GM19240 (cell line): ENCODE measurements at regions not wholly inside any gene's neighbourhood (a gene's known extent, or its start where the extent isn't known, plus 50 kb on each side); places are given as distances from the start of the nearest gene placed in this dataset.
A peak's percentile ranks its signal among the peaks of the same experiment; 100 is the strongest.

Experiments used
- DNase-seq: peaks from one replicate; pipeline ENCODE4 v3.0.0; 2011; ENCODE audit warnings: low spot score; ENCODE audit not compliant: insufficient read length

DNA sequence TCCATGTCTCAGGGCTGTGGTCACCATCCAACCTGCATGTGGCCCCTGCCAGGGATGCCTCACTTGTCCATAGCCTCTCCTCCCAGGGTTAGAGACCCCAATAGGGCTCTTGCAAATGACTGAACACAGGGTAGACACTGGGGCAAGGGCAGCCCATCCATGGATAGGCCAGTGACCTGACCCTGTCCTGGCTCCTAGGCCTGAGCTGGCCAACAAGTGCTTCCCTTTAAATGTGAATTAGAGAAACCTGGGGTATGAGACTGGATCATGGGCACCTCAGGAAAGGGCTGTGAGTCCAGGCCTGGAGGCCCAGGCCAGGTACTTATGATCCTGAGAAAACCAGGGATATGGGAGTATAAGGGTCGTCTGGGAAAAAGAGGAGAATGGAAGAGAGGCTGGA, 64.5 kb downstream of the COPS8 start:
- DNase-seq = no peak

DNA sequence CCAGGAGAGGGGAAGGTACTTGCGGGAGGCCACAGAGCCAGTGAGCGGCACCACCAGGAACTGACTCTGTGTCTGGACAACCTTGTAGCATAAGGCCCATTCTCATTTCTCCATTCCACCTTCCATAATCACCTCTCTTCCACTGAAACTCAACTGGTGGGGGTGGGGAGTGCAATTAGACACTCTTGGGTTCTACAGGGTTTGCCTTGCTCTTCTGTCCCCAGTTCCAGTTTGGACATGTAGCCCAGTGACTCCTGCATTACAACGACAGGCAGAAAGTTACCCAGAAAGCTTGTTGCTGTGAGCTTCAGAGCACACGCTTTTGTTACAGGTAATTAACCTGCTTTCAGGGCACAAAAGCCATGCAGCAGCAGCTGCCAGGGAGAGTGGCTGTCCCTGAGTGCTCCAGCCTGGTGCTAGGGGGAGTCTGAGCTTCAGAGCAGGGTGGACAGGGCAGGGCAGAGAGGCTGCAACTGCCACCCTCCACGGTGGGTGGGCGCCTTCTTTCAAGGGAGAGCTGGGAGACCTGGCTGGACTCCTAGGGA, 65.2 kb downstream of the COPS8 start:
- DNase-seq = no peak

GRCh38 chr2:237152361-237152760, 66.7 kb downstream of the COPS8 start:
- DNase-seq = no peak

DNA sequence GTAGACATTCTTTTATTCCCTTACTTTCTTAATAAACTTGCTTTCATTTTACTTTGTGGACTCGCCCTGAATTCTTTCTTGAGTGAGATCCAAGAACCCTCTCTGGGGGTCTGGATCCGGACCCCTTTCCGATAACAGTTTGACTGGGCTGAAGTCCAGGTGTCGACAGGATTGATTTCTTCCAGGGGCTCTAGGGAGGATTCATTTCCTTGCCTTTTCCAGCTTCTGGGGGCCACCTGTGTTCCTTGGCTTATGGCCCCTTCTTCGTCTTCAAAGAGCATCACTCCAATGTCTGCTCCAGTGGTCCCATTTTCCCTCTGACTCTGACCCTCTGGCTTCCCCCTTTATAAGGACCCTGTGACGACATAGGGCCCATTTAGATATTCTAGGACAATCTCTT, 67.5 kb downstream of the COPS8 start:
- DNase-seq = no peak

DNA sequence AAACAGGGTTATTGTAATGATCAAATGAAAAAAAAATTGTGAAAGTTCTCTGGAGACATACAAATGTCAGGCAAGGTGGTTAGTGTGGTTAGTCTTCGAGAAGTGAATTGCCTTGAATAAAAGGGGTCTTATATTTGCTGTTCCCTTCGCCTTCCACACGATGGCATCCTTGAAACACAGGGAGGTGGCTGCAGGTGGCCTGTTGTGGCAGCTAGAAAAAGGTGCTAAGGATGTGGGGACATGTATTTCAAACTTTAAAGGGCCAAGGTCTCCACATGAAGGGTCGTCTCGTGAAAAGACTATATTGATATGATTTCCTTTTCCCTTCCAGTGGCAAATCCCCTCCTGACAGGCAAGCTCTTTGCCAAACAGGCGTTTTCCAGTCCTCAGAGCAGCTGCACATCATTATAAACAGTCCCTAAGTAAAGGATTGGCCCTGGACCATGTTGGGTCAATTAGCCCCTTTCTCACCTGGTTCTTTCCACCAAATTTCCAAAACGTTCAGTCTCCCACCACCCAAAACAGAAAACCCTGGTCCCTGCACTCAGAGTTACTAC, 68.5 kb downstream of the COPS8 start:
- DNase-seq = peak; percentile 26

DNA sequence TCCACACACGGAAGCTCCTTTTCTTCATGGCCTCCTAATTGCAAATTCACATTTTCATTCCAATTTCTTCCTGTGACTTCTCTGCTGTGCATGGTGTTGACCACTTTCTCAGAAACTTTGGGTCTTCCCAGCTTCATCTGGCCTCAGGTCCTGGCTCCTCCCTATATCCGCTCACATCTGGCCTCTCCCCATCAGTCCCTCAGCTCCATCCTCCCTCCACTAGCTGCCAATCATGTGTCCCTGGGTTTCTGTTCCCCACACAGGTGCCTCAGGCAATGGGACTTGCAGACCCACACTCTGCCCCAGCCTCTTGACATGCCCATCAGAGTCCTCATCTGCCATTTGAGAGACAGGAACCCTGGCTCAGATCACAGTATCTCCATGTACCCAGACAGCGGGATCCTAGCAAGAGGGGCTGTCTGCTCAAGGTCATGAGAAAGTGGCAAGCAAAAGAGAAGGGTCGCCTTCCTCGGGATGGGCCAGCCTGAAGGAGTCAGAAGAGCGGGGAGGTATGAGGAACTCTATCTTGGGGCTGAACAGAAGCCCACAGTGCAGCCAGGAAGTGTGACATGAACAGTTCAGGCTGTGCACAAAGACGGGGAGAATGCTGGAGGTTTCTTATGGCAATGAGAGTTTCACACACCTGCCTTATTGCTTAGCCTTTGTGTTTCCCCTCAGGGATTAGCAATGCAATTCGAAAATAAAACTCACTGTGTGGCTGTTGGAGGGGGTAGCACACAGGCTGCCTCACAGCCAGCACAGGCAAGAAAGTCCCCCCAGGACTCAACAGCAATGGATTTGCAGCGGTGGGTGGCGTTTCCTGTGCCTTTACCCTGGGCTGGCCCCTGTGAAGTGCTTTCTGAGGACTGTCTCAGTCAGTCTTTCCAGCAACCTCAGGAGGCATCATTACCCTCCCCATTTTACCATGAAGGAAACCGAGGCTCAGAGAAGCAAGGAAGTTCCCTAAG, 69.5 kb downstream of the COPS8 start:
- no peak for DNase-seq

DNA sequence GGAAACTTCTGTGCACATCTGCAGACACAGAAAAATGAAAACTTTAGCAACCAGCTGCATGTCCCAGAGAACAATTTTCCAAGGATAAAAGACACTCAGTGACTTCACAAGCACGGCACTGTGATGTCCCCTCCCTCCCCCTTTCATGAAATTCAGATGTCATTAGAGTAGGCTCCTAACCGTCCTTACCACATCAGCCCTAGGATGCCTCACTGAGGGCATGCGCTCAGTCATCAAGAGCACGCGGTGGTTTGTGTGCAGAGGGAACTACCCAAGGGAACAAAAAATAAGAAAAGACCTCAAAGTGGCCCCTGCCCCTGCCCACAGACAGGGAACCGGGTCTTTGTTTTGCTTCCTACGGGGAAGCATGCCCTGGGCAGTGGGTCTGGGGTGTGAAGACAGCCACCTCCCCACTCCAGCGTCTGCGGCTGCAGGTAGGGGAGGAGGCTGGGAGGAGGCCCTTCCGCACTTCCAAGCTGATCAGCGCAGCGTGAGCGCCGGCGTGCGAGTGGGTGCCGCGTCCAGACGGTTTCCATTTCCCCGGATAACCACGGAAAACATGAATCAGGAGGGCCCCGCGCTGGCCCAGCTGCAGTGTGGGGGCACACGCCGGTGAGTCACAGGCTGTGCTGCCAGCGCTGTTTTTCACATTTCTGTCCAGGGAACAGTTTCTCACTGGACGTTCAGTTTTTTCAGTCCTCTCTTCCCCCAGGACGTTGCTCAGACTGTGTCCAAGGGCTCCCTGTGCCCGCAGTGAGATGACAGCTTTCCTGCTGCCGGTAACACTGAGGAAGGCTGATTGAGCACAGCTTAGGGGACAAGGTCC, 70.6 kb downstream of the COPS8 start:
- DNase-seq = no peak

GRCh38 chr2:237156857-237157779, 71.4 kb downstream of the COPS8 start:
- DNase-seq = no peak

GRCh38 chr2:237157780-237158102, 72.1 kb downstream of the COPS8 start:
- no peak for DNase-seq

DNA sequence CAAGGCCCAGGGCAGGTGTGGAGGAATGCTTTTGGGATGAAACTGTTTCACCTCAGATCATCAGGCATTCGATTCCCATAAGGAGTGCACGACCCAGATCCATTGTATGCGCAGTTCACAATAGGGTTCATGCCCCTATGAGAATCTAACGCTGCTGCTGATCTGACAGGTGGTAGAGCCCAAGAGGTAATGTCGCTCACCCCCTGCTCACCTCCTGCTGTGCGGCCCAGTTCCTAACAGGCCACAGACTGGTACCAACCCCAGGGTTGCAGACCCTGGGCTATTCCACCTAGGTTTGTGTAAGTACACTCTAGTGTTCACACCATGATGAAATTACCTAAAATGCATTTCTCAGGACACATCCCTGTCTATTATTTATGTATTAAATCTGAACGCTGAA, 72.5 kb downstream of the COPS8 start:
- DNase-seq = no peak

DNA sequence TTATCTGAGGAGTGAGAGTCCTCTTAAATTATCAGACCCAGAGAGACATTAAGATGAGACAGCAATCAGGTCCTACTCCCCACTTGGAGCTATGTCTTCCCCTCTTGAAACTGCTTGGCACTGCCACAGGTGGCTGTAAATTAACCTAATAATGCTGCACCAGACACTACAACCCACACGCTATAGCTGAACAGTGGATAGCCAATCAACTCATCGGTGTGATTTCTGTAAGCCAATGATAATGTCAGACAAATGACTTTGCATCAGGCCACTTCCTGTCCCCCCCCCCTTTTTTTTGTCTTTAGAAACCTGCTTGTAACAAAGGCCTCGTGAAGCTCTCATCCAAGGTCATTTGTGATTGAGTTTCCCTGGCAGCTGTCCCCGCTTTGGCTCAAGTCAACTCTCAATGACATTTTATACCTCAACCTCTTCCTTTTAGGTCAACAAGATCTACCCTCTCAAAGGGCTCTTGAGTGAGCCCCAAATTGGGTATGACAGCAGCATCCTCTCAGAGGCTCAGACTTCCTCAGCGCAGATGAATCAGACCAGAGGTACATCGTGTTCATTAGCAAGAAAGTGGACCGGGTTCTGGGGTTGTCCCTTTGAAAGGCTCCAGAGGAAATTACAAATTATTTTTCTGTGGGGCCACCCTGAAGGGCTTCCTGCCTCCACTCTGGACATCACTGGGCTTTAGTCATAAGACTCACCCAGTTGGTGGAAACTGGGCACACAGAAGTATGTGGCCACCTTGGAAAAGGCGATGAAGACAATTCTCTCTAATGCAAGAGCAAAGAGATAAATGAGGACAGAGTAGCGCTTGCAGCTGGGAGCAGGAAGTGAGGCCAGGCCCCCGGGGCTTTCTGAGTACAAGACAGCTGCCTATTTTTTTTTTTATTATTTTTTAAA, 73.6 kb downstream of the COPS8 start:
- DNase-seq = no peak

DNA sequence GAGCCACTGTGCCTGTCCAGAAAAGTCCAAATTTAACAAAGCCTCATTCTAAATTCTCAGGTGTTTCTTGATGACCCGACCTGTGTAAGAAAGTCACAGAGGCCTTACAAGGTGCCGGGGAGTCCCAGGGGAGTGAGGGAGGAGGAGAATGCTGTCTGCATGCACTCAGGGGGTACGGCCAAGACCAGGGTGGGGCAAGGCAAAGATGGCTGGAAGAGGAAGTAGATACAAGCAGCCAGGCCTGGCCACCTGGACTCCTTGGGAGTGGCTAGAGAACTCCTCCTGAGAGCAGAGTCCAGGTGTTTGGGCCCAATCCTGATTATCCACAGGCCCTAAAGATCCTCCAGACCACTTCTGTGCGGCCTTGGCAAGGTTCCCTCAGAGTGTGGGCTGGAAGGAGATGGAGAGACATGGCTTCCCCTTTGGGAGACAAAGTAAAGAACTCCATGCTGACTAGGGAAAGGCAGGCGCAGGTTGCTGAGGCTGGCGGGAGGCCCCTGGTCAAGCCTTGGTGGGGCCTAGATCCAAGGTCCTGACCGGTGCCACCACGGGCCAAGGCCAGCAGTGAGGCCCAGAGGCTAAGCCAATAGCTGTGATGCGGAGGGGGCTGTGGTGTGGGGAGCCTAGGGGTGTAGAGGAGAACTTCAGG, 74.7 kb downstream of the COPS8 start:
- no peak for DNase-seq

DNA sequence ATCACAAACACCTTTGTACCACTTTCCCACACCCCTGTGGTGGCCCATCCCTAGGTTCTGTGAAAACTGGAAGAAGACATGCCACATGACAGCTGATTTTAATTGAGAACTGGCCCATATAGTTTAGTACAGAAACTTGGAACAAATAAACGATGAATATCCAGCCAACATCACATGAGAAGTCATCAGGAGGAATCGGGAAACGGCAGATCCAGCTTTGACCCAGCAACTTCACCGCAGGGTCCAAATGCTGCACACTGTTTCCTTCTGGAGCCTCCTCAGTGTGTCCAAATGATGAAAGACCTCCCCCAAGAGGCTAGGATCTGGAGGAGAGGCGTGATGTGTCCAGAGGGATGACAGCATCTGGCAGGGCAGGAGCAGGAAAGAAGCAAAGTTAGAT, 75.5 kb downstream of the COPS8 start:
- no peak for DNase-seq

DNA sequence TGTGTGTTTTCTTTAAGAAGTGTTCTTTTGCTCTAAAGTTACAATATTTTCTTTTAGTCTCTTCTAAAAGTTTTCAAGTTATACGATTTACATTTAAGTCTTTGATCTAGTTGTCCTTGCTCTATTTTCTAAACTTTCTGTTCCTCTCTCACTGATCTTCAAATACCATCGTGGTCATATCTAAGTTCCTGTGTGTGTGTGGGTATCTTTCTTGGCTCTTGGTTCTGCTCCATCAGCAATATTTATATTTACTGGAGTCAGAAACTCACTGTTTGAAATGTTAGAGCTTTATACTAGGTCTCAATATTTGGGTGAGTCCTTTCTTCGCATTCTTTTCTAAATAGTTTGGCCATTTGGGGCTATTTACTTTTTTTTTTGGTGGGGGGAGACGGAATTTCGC, 77.3 kb downstream of the COPS8 start:
- no peak for DNase-seq

- no peak for DNase-seq
Observed at GRCh38 chr2:237164474-237165042, 78.9 kb downstream of the COPS8 start.

- no peak for DNase-seq
Observed at GRCh38 chr2:237165405-237166276, 80.0 kb downstream of the COPS8 start.

- DNase-seq = no peak
Observed at GRCh38 chr2:237167038-237167437, 81.3 kb downstream of the COPS8 start.

DNA sequence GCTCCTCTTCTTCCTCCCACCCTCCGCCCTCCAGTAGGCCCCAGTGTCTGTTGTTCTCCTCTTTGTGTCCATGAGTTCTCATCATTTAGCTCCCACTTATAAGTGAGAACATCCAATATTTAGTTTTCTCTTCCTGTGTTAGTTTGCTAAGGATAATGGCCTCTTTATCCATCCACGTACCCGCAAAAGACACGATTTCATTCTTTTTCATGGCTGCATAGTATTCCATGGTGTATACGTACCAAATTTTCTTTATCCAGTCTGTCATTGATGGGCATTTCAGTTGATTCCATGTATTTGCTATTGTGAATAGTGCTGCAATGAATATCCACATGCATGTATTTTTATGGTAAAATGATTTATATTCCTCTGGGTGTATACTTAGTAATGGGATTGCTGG, 82.2 kb downstream of the COPS8 start:
- DNase-seq = no peak
